GM21423 (cell line): ENCODE measurements at regions not wholly inside any gene's neighbourhood (a gene's known extent, or its start where the extent isn't known, plus 50 kb on each side); places are given as distances from the start of the nearest gene placed in this dataset.

ENCODE experiments used
- ATAC-seq: cut with Tn5 transposase; IDR thresholded peaks from one replicate; pipeline ENCODE4 v1.9.1; 2021; ENCODE audit warnings: mild to moderate bottlenecking, moderate library complexity; ENCODE audit not compliant: unreplicated experiment

GRCh38 chr2:43057742-43058725 lies 168.4 kb downstream of the ZFP36L2 start:
- no peak for ATAC-seq

DNA sequence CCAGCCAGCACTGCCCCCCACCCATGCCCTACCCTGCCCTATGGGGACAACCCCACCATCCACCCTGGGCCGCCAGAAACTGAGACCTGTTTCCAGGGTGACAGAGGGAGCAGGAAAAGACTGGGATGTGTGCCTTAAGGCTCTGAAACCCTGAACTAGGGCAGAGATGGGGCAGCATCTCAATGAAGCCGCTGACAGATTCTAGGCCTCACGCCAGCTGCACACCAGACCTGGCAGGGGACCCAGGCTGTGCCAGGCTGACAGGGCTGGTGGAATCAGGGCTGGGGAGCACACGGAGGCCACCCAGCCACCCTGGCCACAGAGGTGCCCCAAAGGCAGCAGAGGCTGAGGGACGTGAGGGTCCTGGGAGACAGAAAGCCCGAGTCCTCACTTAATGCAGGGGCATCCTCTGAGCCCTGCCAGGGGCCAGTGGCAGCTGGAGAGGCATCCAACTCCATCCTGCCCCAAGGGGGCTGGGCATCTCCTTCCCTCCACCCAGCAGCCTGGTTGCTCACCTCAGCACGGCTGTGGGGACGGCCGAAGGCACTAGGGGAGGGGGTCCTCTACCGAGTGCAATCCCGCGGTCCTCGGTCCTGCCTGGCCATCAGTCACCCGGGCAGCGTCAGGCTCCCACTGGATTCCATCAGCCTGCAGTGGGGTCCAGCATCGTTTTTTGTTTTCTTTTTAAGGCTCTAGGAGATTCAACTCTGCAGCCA lies 169.2 kb downstream of the ZFP36L2 start:
- ATAC-seq = no peak

GRCh38 chr2:43055985-43056384 lies 170.4 kb downstream of the ZFP36L2 start:
- no peak for ATAC-seq

DNA sequence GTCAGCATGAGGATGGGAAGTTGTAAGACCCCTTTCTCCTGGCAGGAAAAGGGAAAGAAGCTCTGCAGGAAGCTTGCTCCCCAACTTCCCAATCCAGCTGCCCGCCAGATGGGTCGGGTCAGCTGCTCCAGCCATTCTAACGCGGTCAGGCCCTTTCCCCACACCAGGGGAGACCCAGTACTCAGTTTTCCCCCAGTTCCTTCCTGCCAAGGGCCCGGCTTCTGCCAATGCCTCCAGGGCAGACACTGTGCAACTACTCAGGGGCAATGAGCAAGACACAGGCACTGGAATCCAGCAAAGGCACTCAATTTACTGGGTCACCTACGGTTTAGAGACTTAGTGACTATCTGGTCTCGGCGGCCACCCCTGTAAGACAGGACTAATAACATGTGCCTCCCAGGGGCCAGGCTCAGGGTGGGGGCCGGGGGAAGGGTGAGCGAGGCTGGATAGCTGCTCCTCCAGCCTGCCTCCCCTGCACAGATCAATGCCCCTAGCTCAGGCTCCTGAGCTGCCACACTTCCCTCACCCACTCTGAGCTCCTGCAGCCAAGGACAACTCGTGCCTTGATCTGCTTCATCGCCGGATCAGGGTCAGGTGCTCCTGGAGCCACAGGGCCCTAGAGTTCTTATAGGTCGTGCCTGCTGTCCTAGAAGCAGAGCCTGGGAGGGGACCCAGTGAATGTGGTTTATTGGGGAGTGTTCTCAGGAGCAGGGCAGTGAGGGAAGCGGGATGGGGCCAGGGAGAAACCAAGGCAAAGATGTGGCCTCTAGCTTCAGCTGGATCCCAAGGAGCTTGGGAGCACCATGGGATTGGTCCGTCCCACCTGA lies 171.1 kb downstream of the ZFP36L2 start:
- ATAC-seq = no peak

- no peak for ATAC-seq
These were observed 172.0 kb downstream of the ZFP36L2 start for GRCh38 chr2:43054367-43054766.

GRCh38 chr2:43052944-43053306 lies 173.5 kb downstream of the ZFP36L2 start:
- ATAC-seq = no peak

DNA sequence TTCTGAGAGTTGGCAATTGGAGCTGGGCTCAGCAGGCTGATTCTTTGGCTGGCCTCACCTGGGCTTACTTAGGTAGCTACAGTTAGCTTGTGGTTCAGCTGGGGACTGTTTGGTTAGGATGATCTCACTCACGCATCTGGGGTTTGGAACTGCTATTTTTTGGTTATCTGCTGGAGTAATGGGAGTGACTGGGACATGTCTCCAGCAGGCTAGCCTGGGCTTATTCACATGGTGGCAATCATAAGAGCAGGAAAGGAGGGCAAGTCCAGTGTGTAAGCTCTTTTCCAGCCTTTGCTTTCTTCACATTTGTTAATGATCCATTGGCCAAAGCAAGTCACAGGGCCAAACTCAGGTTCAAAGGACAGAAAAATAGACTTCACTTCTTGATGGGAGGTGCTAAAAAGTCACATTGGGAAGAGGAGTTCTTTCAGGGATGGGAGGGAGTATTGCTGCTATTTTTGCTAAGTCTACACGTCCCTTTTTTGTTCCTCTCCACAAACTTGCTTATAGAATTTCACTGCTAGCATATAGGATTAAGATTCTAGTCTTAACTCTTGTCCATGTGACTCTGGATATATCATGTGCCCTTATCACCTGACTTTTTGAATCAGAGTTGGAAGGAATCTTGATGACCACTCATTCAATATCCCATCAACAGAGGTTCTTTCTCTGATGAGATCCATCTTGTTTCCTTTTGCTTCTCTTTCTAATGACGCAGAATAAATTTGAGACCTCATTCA lies 174.0 kb downstream of the ZFP36L2 start:
- ATAC-seq = no peak

- no peak for ATAC-seq
These were observed 175.1 kb downstream of the ZFP36L2 start for GRCh38 chr2:43051338-43051737.

- no peak for ATAC-seq
These were observed 175.5 kb downstream of the ZFP36L2 start for GRCh38 chr2:43050866-43051265.

DNA sequence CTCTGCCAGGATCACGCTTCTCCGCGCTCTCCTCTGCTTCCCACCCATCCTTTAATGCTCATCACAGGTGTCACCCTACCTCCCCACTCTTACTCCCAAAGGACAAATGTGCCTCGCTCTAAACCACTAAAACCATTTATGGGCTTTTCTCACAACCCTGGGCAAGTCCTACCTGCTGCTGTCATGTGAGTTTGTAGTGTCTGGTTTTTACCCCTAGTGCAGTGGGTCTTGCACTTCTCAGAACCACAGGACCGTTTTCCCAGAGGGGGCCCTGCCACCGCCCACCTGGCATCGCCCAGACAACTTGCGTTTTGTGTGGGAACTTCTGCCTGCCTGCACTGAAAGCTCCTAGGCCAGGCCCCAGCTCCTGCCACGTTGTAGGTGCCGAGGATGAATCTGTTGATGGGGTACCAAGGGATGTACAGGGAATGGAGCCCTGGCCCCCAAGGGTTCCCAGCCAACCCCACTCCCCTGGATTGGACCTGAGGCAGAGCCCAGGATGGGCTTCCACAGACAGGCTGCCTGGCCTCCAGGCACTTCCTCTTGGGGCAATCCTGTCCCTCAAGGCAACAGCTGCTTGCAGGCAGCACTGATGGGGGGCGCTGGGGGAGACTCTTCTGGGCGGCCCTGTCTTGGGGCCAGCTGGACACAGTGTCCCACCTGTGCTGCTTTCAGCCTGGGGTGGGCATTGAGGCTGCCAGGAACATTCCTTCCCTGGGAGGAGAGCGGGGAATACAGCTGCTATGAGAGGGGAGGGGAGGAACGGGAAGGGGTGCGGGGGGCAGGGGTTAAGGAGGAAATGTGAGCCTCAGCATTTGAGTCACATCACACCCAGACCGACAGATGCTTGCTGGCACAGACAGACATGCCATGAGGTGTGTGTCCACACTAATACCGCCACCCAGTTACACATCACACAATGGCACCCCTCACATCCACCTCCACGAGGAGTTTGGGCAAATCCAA lies 176.3 kb downstream of the ZFP36L2 start:
- no peak for ATAC-seq

DNA sequence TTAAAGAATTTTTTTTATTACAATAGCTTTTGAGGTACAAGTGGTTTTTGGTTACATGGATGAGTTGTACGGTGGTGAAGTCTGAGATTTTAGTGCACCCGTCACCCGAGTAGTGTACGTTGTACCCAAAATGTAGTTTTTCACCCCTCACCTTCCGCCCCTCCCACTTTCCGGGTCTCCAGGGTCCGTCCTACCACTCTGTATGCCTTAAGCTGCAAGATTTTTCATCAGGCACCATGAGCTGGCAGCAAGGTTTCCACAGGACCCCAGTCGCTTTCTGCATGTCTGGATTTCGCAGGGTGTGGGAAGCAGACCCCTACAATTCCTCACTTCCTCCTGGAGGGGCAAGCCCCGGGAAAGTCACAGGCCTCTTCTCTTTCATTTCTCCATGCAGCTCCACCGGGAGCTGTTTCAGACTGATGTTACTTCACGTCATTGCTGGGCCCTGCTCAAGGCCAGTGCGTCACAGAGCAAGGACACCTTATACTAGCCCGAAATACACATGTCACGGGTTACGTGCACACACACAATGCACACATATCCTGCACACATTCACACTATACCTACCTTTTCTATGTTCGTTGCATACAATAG lies 179.1 kb downstream of the ZFP36L2 start:
- no peak for ATAC-seq

- ATAC-seq = no peak
These were observed 180.5 kb downstream of the ZFP36L2 start for GRCh38 chr2:43045866-43046265.

GRCh38 chr2:43044093-43044681 lies 182.2 kb downstream of the ZFP36L2 start:
- ATAC-seq = no peak

GRCh38 chr2:43043553-43043870 lies 182.9 kb downstream of the ZFP36L2 start:
- no peak for ATAC-seq

DNA sequence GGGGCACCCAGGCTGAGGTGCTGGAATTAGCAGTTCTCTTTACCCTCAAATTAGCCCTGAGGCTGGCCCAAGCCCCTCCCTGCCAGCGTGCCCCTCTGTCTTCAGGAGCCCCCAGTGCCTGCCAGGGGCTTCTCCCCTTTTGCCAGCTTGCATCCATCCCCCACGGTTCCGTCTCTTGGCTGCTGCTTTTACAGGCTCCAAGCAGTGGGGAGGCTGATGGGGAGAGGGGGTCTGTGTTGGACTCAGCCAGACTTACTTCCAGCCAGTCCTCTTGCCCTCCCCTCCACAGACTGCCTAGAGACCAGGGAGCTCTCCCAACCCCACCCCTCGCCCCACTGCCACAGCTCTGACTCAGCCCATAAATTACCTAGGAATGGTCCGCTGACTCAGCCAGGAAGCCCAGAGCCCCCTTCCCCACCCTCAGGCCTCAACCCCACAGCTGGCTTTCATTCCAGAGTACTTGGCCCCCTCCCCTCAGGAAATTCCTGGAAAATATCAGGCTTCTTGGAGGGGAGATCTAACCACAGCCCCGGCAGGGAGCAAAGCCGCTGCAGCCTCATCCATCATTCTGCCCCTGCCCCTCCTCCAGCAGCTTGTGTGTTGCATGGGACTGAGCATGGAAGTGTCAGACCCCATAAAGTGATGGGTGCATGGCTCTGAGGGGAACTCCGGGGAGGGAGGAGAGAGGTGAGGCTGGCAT lies 184.6 kb downstream of the ZFP36L2 start:
- no peak for ATAC-seq

- no peak for ATAC-seq
These were observed 185.2 kb downstream of the ZFP36L2 start for GRCh38 chr2:43041173-43041591.

DNA sequence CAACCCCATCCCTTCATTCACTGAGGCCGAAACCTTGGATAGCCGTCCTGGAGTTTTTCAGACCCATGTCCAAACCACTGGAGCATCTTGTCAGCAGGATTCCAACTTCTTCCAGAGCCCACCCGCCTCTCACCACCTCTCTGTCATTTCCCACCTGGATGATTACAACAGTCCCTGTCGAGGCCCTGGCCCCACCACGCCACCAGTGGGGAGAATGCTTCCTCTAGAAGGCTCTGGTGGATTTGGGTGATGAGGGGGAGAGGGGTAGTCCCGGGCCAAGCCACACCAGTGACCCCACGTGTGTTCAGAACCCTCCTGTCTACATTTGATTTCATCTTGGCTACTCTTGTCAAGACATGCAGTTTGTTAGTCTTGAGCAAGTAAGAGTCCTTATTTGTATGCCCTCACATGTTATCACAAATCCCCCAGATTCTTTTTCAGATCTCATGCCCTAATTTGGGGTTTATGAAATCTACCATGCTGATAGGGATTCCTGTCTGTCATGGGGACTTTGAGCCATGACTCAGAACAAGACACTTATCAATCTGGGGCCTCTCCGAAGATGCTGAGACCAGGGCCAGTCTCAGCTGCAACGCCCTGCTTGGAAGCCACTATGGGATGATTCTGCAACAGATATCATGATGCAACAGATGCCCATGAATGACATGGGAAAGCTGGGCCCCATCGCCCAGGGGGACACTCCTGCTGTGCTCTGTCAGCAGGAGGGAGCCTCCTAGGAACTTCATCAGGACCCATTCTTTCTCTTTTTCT lies 186.1 kb downstream of the ZFP36L2 start:
- ATAC-seq = no peak
